PC-3 (cell line): ENCODE measurements at regions not wholly inside any gene's neighbourhood (a gene's known extent, or its start where the extent isn't known, plus 50 kb on each side); places are given as distances from the start of the nearest gene placed in this dataset.
"Not testable (repeated sequence)": the region's sequence is repeated elsewhere in the genome, so short reads cannot be mapped to it uniquely, and the experiment has no call there.

Experiments
- ATAC-seq: fragments of 200-7000 bp; cut with Tn5 transposase; 2 replicates; pipeline ENCODE4 v1.9.1; 2020; ENCODE audit warnings: mild to moderate bottlenecking, moderate library complexity
- BruUV-seq: library from RNA; stranded (reverse); fragments of 400-500 nt; replicated peaks from 2 replicates; lab custom pipeline; 2021; lab: Mats Ljungman, UMichigan
- CTCF ChIA-PET: fragments of 300-600 bp; sonication (Branson Sonifier 250); formaldehyde crosslinking; loops from one replicate; lab custom pipeline; 2022; ENCODE audit warnings: antibody characterized with exemption; lab: Charles Lee
- POLR2A ChIA-PET: fragments of 300-600 bp; sonication (Branson Sonifier 250); formaldehyde crosslinking; loops from one replicate; lab custom pipeline; 2022; ENCODE audit warnings: antibody characterized with exemption; ENCODE audit not compliant: unreplicated experiment; lab: Charles Lee
- DNase-seq: peaks from one replicate; pipeline ENCODE4 v3.0.0-alpha.2; 2015
- H2AFZ ChIP-seq: fragments of 300-600 bp; sonication (generic); 2 replicates; pipeline ENCODE4 v1.6.0; 2016; ENCODE audit warnings: antibody characterized with exemption, low read length
- H3F3A ChIP-seq: fragments of 300-600 bp; sonication (generic); one replicate; pipeline ENCODE4 v1.6.0; 2017; ENCODE audit warnings: antibody characterized with exemption, low read length, control low read depth, mild to moderate bottlenecking; ENCODE audit not compliant: unreplicated experiment
- H3K27ac ChIP-seq: fragments of 300-600 bp; sonication (generic); 2 replicates; pipeline ENCODE4 v1.5.1; 2016; ENCODE audit warnings: mild to moderate bottlenecking, low read length
- H3K27me3 ChIP-seq: fragments of 300-600 bp; sonication (generic); 2 replicates; pipeline ENCODE4 v1.6.1; 2016; ENCODE audit warnings: low read length, mixed read lengths
- H3K36me3 ChIP-seq: fragments of 300-600 bp; sonication (generic); 2 replicates; pipeline ENCODE4 v1.6.1; 2016; ENCODE audit warnings: low read depth, mixed run types, low read length, mixed read lengths
- H3K4me1 ChIP-seq: fragments of 300-600 bp; sonication (generic); 2 replicates; pipeline ENCODE4 v1.5.1; 2016; ENCODE audit warnings: low read length; ENCODE audit not compliant: insufficient read depth
- H3K4me2 ChIP-seq: fragments of 300-600 bp; sonication (generic); 2 replicates; pipeline ENCODE4 v1.6.0; 2016; ENCODE audit warnings: low read length
- H3K4me3 ChIP-seq: fragments of 300-600 bp; sonication (generic); 2 replicates; pipeline ENCODE4 v1.5.1; 2016; ENCODE audit warnings: mild to moderate bottlenecking, low read length, mixed read lengths
- H3K79me2 ChIP-seq: fragments of 300-600 bp; sonication (generic); 2 replicates; pipeline ENCODE4 v1.6.1; 2017; ENCODE audit warnings: low read length, mixed read lengths
- H3K9ac ChIP-seq: fragments of 300-600 bp; sonication (generic); 2 replicates; pipeline ENCODE4 v1.6.0; 2016; ENCODE audit warnings: mild to moderate bottlenecking, low read length
- H3K9me2 ChIP-seq: fragments of 300-600 bp; sonication (generic); replicated peaks from 2 replicates; pipeline ENCODE4 v1.6.1; 2016; ENCODE audit warnings: mixed run types, low read length, mixed read lengths
- H3K9me3 ChIP-seq: fragments of 300-600 bp; sonication (generic); 2 replicates; pipeline ENCODE4 v1.6.1; 2016; ENCODE audit warnings: low read length, mixed read lengths
- H4K20me1 ChIP-seq: fragments of 300-600 bp; sonication (generic); 2 replicates; pipeline ENCODE4 v1.6.1; 2016; ENCODE audit warnings: low read length, mixed read lengths
- CTCF ChIP-seq: fragments of 300-600 bp; sonication (generic); conservative IDR thresholded peaks from 2 replicates; pipeline ENCODE4 v1.5.1; 2017; ENCODE audit warnings: antibody characterized with exemption, low read depth, mild to moderate bottlenecking, low read length
- EZH2 ChIP-seq: fragments of 300-600 bp; sonication (generic); IDR thresholded peaks from one replicate; pipeline ENCODE4 v1.6.1; 2017; ENCODE audit warnings: antibody characterized with exemption, mild to moderate bottlenecking, low read length; ENCODE audit not compliant: unreplicated experiment
- EZH2phosphoT487 ChIP-seq: fragments of 300-600 bp; sonication (generic); IDR thresholded peaks from 2 replicates; pipeline ENCODE4 v1.6.1; 2018; ENCODE audit warnings: mild to moderate bottlenecking, antibody characterized with exemption, low read length, borderline replicate concordance
- intact Hi-C: fragments of 100-400 bp; cut with micrococcal nuclease; formaldehyde crosslinking; loops from 2 replicates; pipeline ENCODE4 v1.9.0; 2023

DNA sequence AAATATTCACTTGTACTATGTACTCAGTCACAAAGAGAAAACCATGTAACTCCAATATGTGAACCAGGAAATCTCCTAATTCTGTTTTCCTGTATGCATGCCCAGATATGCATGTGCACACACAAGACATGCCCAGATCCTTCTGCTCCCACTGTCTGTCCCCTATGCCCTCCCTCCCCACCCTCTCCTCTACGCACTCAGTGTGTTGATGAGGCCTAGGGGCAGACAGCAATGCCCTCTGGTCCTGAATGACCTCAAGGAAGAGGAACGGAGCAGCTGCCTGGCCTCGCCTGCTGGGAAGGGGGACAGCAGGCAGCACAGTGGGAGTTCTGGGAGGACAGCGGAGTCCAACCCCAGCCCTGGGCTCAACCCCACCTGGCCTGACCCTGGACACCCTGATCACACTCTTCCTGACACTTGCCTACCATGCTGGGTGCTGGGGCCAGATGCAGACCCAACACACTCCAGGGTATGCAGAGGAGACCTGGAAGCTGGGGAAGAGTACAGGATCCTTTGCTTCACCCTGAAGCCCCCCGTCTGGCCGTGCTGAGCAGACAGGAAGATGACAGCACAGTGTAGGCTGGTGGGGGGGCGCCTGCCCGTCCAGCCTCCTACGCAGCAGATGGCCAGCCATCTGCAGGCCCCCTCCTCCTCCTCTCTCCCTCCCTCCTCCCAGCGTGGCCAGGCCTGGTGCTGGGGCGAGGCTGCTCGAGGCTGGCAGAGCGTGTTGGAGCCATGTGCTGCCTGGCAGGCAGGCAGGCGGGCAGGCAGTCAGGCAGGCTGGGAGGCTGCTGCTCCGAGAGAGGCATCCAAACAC lies 106.6 kb upstream of the NCOR2 start:
- no peaks in the 10 kb centered on the region for H3K27me3 ChIP-seq
- BruUV-seq, result no TSS peak
- H3K27ac ChIP-seq, result no peak overlapping the region
- no peak for DNase-seq
- H3K4me1 ChIP-seq, result no peaks in the 10 kb centered on the region
- ATAC-seq, result no peak
- intact Hi-C loops, result no loop called here
- no peak overlapping the region for H2AFZ ChIP-seq
- POLR2A ChIA-PET, result no interaction called here
- H3K4me2 ChIP-seq, result no peak overlapping the region
- no peaks in the 10 kb centered on the region for H3K9me3 ChIP-seq
- H3K9me2 ChIP-seq, result no peaks in the 10 kb centered on the region
- no peak overlapping the region for H3K4me3 ChIP-seq
- H3K36me3 ChIP-seq, result no peaks in the 10 kb centered on the region
- TF ChIP-seq EZH2phosphoT487, result no peak
- no peak for TF ChIP-seq EZH2
- TF ChIP-seq CTCF, result no peak
- CTCF ChIA-PET, result interaction anchor here (0.5 kb wide), 1 partner anchor 644 kb away, joined by 4 read pairs; no protein-coding TSS in a partner anchor
- no peaks in the 10 kb centered on the region for H3F3A ChIP-seq
- H4K20me1 ChIP-seq, result no peaks in the 10 kb centered on the region
- no peaks in the 10 kb centered on the region for H3K79me2 ChIP-seq
- no peak overlapping the region for H3K9ac ChIP-seq

- H3K9me3 ChIP-seq, intact Hi-C loops, CTCF ChIA-PET, H3K9me2 ChIP-seq, H3K4me1 ChIP-seq, H3K27me3 ChIP-seq, H3F3A ChIP-seq, H3K36me3 ChIP-seq, H2AFZ ChIP-seq, H3K9ac ChIP-seq, H3K4me3 ChIP-seq, H3K4me2 ChIP-seq, DNase-seq, ATAC-seq, H3K79me2 ChIP-seq, POLR2A ChIA-PET, BruUV-seq, H4K20me1 ChIP-seq, H3K27ac ChIP-seq: not testable (repeated sequence)
Observed at GRCh38 chr12:124669271-124669721, 101.9 kb upstream of the NCOR2 start.

DNA sequence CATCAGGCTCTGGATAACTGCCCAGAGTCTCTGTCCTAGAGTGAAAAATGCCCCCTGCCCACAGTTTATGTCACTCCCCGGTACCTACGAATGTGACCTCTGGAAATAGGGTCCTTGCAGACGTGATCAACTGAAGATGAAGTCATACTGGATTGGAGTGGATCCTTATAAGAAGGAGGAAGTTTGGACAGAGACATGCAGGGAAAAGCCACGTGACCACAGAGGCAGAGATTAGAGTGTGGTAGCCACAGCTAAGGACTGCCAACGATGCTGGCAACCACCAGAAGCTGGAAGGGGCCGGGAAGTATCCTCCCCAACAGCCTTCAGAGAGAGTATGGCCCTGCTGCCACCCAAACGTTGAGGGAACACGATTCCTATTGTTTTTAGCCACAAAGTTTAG lies 101.2 kb upstream of the NCOR2 start:
- intact Hi-C loops, result no loop called here
- Histone ChIP-seq H3K9ac (no peak overlapping the region), H3K4me2 (no peak overlapping the region), H3F3A (no peaks in the 10 kb centered on the region), H3K27ac (no peak overlapping the region), H3K36me3 (no peaks in the 10 kb centered on the region), H3K9me3 (no peaks in the 10 kb centered on the region), H3K27me3 (no peaks in the 10 kb centered on the region), H3K4me3 (no peak overlapping the region), H2AFZ (no peak overlapping the region), H3K79me2 (no peaks in the 10 kb centered on the region), H3K4me1 (no peaks in the 10 kb centered on the region), H3K9me2 (no peaks in the 10 kb centered on the region), H4K20me1 (no peaks in the 10 kb centered on the region)
- BruUV-seq, result no TSS peak
- no peak for ATAC-seq
- POLR2A ChIA-PET, result no interaction called here
- CTCF ChIA-PET, result no interaction called here
- no peak for DNase-seq
- TF ChIP-seq EZH2phosphoT487 (no peak), EZH2 (no peak), CTCF (no peak)
